HK-2 (cell line): ENCODE measurements at regions not wholly inside any gene's neighbourhood (a gene's known extent, or its start where the extent isn't known, plus 50 kb on each side); places are given as distances from the start of the nearest gene placed in this dataset.
"Not testable (repeated sequence)": the region's sequence is repeated elsewhere in the genome, so short reads cannot be mapped to it uniquely, and the experiment has no call there.

Source experiments
- DNase-seq: peaks from one replicate; pipeline ENCODE4 v3.0.0-alpha.2; 2018; ENCODE audit not compliant: unreplicated experiment

DNA sequence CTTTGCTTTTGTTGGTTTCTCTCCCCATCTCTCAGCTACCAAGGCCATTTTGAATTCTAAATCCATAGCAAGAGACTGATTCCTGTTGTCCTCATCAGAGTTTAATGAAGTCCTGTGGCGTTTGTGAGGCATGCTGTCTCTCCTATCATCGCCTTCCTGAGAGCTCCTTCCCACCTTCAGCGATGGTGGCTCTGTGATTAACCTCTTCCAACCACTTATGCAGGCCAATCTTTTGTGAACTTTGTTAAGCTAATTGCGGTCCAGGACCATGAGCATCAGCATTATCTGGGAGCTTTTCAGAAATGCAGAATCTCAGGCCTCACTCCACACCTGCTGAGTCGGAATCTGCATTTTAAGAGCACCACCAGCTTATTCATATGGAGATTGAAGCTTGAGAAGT lies 272.5 kb upstream of the CDYL start:
- no peak for DNase-seq

DNA sequence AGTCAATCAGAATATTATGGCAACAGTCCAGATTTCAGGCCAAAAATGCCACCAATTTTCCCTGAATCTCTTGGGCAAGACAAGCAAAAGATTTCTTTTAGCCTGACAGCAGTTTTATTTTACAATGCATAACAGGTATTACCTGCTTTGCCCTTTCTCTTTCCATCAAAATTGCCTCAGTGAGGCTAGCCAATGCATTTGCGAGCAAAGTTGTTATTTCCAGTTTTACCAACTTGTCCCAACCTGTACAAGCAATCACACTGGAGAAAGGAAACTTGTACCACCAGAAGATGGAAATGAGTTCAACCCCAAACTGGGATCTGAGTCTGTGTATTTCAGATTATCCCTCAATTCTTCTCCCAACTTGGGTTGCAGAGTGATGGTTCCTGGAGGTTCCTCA lies 279.9 kb upstream of the CDYL start:
- DNase-seq, result no peak

DNA sequence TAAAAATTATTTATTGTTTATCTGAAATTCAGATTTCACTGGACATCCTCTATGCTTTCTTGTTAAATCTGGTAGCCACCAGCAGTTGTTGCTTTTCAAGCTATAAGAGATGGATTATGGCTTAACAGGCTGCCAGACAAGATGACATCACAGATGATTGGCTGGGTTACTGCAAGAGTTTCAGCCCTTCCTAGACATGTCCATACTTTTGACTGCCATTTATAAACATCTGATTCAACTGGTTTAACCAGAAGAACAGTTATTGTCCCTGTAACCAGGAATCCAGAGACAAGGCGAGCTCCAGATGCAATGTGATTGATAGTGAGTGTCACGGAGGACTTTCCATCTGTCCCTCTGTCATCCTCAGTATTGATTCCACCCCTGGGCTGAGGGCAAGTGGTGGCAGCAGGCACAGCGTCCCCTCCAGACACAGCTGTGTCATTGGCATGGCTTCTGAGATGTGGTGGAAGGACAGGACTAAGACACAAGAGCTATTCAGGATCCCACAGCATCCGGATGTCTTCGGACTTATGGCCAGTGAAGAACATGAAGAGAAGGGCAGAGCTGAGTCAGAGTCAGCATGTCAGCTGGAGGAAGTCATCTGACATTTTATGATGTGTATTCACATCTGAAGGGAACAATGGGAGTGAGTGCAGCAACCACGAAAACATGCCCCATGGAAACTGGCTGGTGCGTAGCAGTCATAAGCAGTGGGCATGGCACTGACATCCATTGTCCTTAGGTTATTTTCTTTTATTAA lies 284.5 kb upstream of the CDYL start:
- DNase-seq, result no peak

DNA sequence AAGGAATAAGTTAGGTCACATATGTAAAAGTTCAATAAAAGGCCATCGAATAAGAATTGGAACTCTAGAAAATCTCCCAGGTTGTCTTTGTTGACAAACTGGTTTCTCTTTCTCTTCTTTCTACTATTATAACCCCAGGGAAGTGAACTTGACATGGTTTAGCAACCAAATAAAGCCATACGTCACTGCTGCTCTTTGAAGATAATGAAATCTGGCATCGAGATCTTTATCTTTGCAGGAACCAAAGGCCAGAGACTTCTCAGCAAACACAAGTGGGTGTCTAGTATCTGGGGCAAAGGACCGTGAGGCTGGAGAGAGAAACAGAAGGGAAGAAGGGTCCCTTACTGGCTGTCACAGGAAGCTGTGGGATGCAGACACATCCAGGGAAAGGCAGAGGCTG lies 286.7 kb upstream of the CDYL start:
- no peak for DNase-seq

DNA sequence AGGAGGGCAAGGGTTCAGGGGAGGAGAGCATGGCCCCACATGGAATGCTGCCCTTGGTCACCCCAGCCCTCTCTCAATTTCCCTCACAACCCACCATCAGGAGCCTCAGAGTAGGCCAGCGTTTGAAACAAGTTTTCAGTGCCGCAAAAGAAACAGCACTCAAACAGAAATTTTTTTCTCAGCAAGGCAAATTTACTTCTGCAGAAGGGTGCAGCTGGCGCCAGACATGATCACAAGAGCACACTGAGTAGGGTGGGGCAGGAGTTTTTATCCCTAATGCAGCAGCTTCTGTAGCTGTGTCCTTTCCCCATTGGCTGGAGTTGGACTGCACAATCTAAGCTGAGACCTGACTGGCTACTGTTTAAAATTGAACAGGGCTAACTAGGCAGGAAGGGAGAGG lies 287.8 kb upstream of the CDYL start:
- no peak for DNase-seq

DNA sequence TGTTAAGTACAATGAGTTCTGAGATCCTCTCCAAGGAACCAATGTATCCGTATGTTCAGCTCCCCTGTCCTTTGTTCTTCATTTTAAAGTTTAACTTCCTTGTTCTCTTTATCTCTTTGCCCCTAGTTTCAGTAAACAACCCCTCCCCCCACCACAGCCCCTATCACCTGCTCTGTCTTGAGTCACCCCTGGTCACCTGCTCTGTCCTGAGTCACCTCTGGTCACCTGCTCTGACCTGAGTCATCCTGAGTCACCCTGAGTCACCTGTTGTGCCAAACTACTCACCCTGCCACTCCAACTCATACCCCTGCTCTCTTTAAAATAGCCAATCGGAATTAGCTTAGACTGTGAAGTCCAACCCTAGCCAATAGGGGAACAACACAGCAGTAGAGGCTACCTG lies 288.7 kb upstream of the CDYL start:
- peak; percentile 21 for DNase-seq

DNA sequence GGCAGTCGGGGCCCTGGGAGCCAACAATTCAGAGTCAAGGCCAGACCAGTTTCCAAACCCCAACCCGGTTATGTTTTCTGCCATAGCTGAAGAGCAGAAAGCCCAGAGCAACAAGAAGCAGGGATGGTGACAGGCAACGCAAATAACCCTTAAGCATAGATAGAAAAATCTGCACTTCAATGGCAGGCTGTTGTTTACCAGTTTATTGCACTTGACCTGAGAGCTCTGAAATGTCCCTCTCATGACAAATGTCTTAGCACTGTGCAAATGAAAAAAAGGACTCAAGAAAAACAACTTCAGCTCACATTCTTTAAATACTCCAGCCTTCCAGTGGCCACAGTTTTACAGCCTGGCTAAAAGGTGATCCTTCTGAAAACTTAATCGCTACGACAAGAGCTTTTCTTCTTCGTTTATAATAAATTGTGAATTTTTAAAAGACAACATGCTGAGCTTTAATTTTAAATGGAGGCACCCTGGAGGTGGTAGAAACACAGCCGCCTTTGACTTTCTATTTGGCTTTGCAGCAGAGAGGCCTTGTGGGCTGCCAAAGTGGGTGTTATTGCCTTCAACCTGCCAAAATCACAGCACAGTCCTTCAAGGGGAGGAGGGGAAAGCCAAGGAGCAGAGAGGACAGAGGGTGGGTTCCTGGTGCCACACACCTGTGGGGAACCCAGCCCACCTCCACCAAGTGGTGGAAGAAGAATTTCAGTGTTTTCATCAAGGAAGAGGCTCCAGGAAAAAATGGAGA lies 289.5 kb upstream of the CDYL start:
- DNase-seq, result no peak

DNA sequence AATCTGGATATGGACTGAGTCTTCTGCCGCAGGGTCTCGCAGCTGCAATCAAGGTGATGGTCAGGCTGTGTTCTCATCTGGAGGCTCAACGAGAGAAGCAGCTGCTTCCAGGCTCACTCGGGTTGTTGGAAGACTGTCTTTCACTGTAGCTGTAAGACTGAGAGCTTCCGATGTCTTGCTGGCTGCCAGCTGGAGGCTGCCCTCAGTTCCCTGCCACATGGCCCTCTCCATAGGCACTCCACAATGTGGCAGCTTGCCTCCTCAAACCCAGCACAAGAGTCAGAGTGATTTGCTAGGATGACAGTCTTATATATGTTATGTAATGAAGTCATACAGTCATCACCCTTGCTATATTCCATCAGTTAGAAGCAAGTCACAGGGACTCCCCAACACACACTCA lies 290.5 kb upstream of the CDYL start:
- DNase-seq, result no peak

DNA sequence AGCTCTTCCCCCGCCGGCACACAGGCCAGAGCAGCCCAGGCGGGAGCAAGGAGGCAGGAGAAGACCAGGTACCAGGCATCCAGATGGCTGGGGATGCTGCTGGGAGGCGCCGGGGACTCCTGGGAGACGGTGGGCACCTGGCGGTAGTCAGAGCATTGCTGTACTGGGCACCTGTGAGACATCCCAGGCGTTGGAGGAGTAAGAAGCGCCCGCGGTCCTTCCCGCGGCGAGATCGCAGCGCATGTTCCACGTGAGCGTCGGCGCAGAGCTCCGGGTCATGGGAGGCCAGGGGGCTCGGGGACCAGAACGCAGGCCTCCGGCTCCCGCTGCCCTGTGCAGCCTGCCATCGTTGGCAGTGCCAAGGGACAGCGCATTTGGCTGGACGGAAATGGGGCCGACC lies 293.7 kb upstream of the CDYL start:
- no peak for DNase-seq

DNA sequence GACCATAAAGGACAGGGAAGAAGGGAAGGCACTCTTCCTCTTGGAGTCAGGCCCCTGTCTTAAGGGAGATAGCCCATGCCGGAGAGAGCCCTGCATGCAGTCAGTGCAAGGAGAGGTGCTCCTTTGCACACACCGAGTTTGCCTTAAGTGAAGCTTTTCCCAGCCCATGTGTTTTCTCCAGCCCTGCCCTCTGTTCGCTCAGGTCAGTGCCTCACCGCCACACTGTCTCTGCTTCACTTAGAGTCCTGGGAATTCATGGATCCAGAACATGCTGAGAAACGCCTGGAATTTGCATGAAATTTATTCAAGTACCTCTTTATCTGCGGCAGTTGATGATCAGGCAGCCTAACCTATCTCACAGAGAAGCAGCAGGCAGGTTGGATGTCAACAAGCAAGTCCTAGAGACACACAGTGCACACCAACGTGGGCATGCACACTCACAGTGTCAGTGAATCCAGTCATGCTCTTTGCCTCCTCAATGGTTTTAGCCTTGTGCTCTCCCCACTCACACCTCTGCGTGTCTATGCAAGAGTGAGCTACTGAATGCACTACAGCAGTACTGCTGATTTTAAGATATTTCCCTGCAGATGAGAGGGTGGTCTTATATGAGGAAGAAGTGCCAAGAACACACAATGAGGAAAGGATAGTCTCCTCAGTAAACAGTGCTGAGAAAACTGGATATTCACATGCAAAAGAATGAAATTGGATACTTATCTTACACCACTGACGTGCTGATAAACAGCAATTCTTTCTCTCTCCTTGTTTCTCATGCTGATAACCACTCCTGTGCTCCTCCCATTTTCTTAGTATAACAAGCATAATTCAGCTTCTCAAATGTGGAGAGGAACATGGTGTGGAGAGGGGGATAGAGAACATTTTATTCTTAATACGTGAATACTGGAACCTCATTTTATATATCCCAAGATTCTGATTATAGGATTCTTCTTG lies 295.1 kb upstream of the CDYL start:
- DNase-seq, result no peak

DNA sequence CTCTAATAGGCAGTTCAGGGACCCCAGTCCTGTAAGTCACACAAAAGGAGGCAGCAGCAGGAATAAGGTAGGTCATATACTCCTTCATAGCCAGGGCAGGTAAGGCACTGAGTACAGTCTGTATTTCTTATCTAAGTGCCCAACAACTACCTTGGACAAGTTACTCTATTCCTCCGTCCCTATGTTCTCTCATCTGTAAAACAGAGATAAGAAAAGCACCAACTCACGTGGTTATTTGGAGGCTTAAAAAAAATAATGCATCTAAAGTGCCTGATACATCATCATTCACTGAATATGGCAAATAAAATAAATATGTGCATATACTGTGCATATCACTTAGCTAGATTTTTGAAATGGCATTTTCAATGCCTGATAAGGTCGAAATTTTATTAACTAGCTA lies 298.1 kb upstream of the CDYL start:
- no peak for DNase-seq

DNA sequence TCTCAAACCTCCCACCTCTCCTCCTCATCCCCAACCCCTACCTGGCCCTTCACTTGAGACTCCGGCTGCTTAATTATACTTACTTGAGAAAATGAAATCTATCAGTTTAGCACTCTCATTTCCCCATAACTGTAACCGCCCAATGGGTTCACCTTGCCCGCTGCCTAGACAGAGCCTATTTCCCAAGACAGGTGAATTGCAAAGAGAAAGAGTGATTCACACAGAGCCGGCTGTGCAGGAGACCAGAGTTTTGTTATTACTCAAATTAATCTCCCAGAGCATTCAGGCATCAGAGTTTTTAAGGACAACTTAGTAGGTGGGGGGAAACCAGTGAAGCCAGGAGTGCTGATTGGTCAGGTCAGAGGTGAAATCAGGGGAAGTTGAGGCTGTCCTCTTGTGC lies 301.4 kb upstream of the CDYL start:
- DNase-seq, result no peak

DNA sequence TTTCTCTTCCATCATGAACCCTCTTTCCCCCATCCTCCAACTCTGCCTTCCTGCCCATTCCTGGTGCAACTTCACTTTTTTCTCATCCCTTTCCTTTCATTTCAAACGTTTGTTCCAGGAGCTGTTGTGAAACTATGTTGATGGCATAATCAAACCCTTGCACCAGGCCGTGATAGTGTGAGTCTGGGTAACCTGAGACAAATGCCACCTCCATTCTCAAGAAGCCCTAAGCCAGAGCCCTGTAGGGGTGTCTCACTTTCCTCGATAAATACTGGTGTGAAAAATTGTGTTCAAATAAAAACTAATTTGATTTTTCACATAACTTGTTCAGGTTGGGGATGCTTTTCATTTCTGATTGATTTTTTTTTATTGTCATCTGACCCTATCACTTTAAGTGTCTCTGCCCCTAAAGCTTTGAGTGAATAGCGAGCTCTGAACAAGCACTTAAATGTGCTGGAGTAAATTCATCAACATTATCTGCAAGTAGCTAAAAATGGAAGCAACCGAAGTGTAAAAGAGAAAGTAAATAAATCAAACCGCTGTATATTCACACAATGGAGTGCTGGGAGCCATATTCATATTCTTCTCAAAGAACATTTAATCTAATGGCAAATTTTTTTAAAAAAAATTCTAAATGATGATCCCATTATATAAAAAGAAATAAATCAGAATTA lies 303.1 kb upstream of the CDYL start:
- DNase-seq, result no peak

DNA sequence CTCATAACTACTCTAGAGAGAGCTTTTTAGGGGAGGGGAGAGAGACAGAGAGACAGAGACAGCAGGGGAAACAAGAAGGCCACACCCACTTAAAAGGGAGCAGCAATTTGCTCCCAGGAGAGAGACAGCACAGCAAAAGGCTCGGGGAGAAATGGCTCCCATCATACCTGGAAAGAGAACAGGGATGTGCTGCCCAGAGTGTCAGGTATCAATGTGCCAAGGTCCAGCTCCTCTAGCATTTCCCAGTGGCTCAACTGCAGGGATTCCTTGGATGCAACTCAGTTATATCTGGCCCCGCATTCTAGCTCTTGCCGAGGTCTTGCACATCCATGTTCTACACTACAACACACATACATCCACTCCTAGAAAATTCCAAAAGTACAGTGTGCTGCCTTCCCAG lies 304.0 kb upstream of the CDYL start:
- DNase-seq, result no peak

DNA sequence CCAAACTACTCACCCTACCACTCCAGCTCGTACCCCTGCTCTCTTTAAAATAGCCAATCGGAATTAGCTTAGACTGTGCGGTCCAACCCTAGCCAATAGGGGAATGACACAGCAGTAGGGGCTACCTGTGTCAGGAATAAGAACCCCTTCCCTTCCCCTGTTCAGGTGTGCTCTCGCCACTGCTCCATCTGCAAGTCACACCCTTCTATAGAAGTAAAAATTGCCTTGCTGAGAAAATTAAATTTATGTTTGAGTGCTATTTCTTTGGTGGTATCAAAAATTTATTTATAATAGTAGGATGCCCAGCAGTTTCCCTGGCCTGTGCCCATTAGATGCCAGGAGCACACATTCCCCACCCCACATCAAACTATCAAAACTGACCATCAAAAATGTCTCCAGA lies 304.7 kb upstream of the CDYL start:
- not testable (repeated sequence) for DNase-seq

DNA sequence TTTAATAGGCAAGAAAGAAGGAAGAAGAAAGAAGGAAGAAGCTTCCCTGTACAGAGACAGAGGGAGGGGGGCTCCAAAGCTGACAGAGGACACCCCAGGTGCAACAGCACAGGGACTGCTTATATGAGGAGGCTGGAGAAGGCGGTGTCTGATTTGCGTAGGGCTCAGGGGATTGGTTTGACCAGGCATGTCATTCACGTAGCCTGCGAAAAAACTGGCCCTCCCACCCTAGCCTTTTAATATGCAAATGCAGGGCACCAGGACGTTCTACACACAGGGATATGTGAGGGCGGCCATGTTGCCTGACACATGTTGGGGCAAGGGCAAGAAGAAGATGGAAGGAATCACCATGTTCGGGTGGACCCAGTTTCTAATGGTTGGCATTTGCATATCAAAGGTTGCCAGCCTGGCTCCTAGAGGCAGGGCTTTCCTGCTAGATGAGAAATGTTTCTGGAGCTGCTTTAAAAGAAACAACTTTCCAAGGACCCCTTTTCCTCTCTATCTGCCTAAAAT lies 305.4 kb upstream of the CDYL start:
- DNase-seq, result no peak

DNA sequence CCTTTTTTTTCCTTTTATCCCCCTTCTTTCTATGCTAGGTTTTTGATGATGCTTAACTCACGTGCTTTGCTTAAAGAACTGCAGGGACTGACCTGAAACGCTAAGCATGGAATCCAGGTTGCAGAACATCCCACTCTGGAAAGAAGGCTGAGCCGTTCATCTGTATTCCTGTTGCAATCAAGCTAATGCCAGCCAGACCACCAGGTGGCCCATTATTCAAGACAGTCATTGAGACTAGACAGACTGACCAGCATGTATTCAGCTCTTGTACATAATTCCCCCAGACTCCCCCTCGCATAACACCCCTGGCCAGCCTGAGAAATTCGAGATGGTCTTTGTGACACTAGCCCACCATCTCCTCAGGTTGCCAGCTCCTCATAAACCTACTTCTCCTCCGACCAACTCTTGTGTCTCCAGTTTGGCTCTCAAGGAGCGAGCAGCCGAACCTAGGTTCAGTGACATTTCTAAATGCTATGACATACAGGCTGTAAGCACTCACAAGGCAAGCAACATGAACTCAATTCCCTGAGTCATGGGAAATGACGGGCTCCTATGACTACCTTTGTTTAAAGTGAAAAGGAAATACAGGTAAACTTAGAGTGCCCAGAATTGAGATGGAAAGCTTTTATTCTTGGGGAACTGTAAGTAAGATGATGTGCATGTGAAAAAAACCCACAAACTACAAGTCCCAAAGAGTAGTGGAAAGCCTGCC lies 309.3 kb upstream of the CDYL start:
- DNase-seq, result no peak

DNA sequence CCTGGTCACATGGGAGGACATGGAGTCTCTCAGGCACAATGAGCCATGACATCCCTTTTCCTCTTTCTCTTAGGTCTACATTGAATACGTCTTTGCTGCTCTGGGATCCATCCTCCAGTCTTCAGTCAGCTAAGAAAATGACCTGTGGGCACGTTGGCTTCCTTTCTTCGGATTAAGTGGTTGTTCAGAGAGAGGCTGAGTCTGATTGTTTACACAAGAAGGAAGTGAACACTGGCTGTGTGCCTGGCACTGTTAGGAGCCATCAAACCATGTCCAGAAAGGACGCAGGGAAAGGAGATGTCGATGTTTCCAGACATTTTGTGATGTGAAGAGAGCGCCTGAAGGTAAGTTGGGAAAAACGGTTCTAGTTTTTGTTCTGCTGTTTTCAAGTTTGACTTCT lies 309.9 kb upstream of the CDYL start:
- DNase-seq, result no peak

DNA sequence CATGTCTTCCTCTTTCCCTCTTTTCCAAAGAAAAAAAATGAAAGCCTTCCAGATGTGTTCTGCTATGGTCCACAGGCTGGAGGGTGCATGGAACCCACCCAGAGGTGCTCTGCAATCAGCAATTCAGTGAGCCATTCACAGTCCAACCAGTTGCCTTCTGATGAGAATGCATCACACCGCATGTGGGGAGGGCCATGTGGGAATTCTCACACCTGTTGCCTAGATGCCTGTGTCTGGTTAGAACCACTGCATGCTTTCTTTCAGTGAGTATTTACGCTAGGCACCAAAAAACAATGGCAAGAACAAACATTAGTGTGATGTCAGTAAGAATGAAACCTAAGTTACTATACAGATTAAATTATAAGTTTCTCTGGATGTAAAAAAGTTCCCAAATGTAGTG lies 311.6 kb upstream of the CDYL start:
- DNase-seq, result no peak

DNA sequence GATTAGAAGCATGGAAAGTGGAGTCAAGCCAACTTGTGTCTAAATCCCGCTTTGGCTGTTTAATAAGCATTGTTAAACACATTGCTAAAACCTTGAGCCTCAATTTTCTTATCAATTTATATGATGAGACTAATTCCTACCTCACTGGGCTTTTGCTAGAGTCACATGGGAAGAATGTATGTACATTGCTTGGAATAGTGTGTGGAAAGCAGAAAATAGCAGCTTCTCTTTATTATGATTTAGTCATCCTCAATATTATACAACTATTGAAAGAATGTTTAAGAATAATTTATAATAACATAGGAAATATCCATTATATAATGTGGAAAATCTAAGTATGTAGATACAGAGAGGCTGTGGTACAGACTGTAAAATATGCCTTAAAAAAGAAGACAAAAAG lies 313.0 kb upstream of the CDYL start:
- DNase-seq, result no peak
